ENCODE measurements at regions not wholly inside any gene's neighbourhood (a gene's known extent, or its start where the extent isn't known, plus 50 kb on each side); places are given as distances from the start of the nearest gene placed in this dataset.

- Histone ChIP-seq H3K79me2 (ENCODE audit: insufficient read depth, low read length) (no peaks in the 10 kb centered on the region), H3K4me3 (ENCODE audit: insufficient read depth, low read length) (no peak overlapping the region), H4K20me1 (ENCODE audit: insufficient read depth, low read length) (no peaks in the 10 kb centered on the region), H3K36me3 (ENCODE audit: insufficient read depth, low read length) (no peaks in the 10 kb centered on the region), H3K4me2 (ENCODE audit: insufficient read depth, low read length) (no peak overlapping the region), H3K27ac (ENCODE audit: low read depth, low read length) (no peak overlapping the region), H3K27me3 (ENCODE audit: insufficient read depth, low read length) (peaks cover 33% of the 10 kb centered on the region), H2AFZ (ENCODE audit: low read length) (no peak overlapping the region), H3K4me1 (ENCODE audit: insufficient read depth, low read length) (no peaks in the 10 kb centered on the region), H3K9me3 (ENCODE audit: low read depth, low read length) (no peaks in the 10 kb centered on the region)
- DNase-seq (ENCODE audit: insufficient read length, low spot score, missing footprints) = no peak
- no peak for TF ChIP-seq CTCF (IDR thresholded peaks at IDR 0.05; ENCODE audit: extremely low read depth, low read depth, low read length)
These were observed 99.8 kb upstream of the ROPN1 start for GRCh38 chr3:124091716-124092115.

GRCh38 chr3:124092811-124093210, 100.9 kb upstream of the ROPN1 start:
- Histone ChIP-seq H3K27ac (ENCODE audit: low read depth, low read length) (no peak overlapping the region), H3K27me3 (ENCODE audit: insufficient read depth, low read length) (peaks cover 30% of the 10 kb centered on the region), H3K36me3 (ENCODE audit: insufficient read depth, low read length) (no peaks in the 10 kb centered on the region), H2AFZ (ENCODE audit: low read length) (no peak overlapping the region), H3K4me1 (ENCODE audit: insufficient read depth, low read length) (no peaks in the 10 kb centered on the region), H3K4me3 (ENCODE audit: insufficient read depth, low read length) (no peak overlapping the region), H3K79me2 (ENCODE audit: insufficient read depth, low read length) (no peaks in the 10 kb centered on the region), H3K9me3 (ENCODE audit: low read depth, low read length) (no peaks in the 10 kb centered on the region), H3K4me2 (ENCODE audit: insufficient read depth, low read length) (no peak overlapping the region), H4K20me1 (ENCODE audit: insufficient read depth, low read length) (no peaks in the 10 kb centered on the region)
- DNase-seq (ENCODE audit: insufficient read length, low spot score, missing footprints) = no peak
- TF ChIP-seq CTCF (IDR thresholded peaks at IDR 0.05; ENCODE audit: extremely low read depth, low read depth, low read length) = no peak

GRCh38 chr3:124094496-124094895, 102.6 kb upstream of the ROPN1 start:
- no peak for DNase-seq (ENCODE audit: insufficient read length, low spot score, missing footprints)
- no peak overlapping the region for H2AFZ ChIP-seq (ENCODE audit: low read length)
- TF ChIP-seq CTCF (IDR thresholded peaks at IDR 0.05; ENCODE audit: extremely low read depth, low read depth, low read length) = no peak
- H3K4me2 ChIP-seq (ENCODE audit: insufficient read depth, low read length) = no peak overlapping the region
- no peaks in the 10 kb centered on the region for H3K79me2 ChIP-seq (ENCODE audit: insufficient read depth, low read length)
- no peak overlapping the region for H3K27ac ChIP-seq (ENCODE audit: low read depth, low read length)
- H3K9me3 ChIP-seq (ENCODE audit: low read depth, low read length) = no peaks in the 10 kb centered on the region
- no peaks in the 10 kb centered on the region for H4K20me1 ChIP-seq (ENCODE audit: insufficient read depth, low read length)
- no peak overlapping the region for H3K4me3 ChIP-seq (ENCODE audit: insufficient read depth, low read length)
- H3K36me3 ChIP-seq (ENCODE audit: insufficient read depth, low read length) = no peaks in the 10 kb centered on the region
- H3K27me3 ChIP-seq (ENCODE audit: insufficient read depth, low read length) = peaks cover 30% of the 10 kb centered on the region
- no peaks in the 10 kb centered on the region for H3K4me1 ChIP-seq (ENCODE audit: insufficient read depth, low read length)

- Histone ChIP-seq H3K4me2 (ENCODE audit: insufficient read depth, low read length) (no peak overlapping the region), H2AFZ (ENCODE audit: low read length) (no peak overlapping the region), H3K9me3 (ENCODE audit: low read depth, low read length) (no peaks in the 10 kb centered on the region), H3K4me3 (ENCODE audit: insufficient read depth, low read length) (no peak overlapping the region), H3K79me2 (ENCODE audit: insufficient read depth, low read length) (no peaks in the 10 kb centered on the region), H3K4me1 (ENCODE audit: insufficient read depth, low read length) (no peaks in the 10 kb centered on the region), H3K36me3 (ENCODE audit: insufficient read depth, low read length) (no peaks in the 10 kb centered on the region), H3K27me3 (ENCODE audit: insufficient read depth, low read length) (peaks cover 42% of the 10 kb centered on the region), H4K20me1 (ENCODE audit: insufficient read depth, low read length) (no peaks in the 10 kb centered on the region), H3K27ac (ENCODE audit: low read depth, low read length) (no peak overlapping the region)
- DNase-seq (ENCODE audit: insufficient read length, low spot score, missing footprints) = no peak
- no peak for TF ChIP-seq CTCF (IDR thresholded peaks at IDR 0.05; ENCODE audit: extremely low read depth, low read depth, low read length)
These were observed 105.6 kb upstream of the ROPN1 start for GRCh38 chr3:124097362-124098131.
